Breast epithelium (tissue), 3 donors: ENCODE measurements at regions not wholly inside any gene's neighbourhood (a gene's known extent, or its start where the extent isn't known, plus 50 kb on each side); places are given as distances from the start of the nearest gene placed in this dataset.

ENCODE experiments used
- CTCF ChIP-seq, 3 donors: fragments of 450-650 bp; IDR thresholded peaks; one replicate each; pipeline ENCODE4 v1.5.1; 2016 to 2017; ENCODE audit warnings: antibody characterized with exemption in 3 of 3, mild to moderate bottlenecking in 3 of 3, moderate library complexity in 3 of 3
- POLR2A ChIP-seq: fragments of 450-650 bp; IDR thresholded peaks from one replicate; pipeline ENCODE4 v1.6.1; 2016; ENCODE audit warnings: antibody characterized with exemption, mild to moderate bottlenecking, moderate library complexity
- POLR2AphosphoS5 ChIP-seq, 3 donors: sonication (generic); formaldehyde crosslinking; IDR thresholded peaks; one replicate each; pipeline ENCODE4 v1.6.1; 2017; ENCODE audit warnings: antibody characterized with exemption in 3 of 3

DNA sequence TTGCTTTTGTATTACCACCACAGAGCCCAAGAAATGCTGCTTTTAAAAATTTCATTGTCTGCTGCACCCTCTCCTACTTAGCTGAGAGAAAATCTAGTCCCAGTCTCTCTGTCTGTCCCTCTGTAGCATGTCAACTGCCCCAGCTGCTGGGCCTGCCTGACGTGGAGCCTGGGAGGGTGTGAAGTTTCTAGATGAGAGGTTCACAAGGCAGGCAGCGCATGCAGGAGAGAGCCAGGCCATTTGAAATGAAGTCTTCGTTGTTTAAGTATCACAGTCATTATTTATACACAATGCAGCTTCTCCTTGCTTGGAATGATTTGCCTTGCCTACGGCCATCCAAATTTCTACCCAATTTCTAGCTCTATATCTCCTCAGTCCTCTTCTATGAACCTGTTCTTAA is 306.8 kb upstream of the PLXNA2 start:
- TF ChIP-seq CTCF (IDR thresholded peaks at IDR 0.05) (no peak), POLR2A (no peak), POLR2AphosphoS5 (IDR thresholded peaks at IDR 0.05) (no peak)
